WERI-Rb-1 (cell line): ENCODE measurements at regions not wholly inside any gene's neighbourhood (a gene's known extent, or its start where the extent isn't known, plus 50 kb on each side); places are given as distances from the start of the nearest gene placed in this dataset.

ENCODE experiments used
- DNase-seq: peaks from one replicate; pipeline ENCODE4 v3.0.0-alpha.2; 2020
- H3K27ac ChIP-seq: fragments of 250-450 bp; sonication (Bioruptor Pico); 2 replicates; pipeline ENCODE4 v1.5.1; 2020; ENCODE audit warnings: mild to moderate bottlenecking, moderate library complexity
- H3K27me3 ChIP-seq: fragments of 250-450 bp; sonication (Bioruptor Pico); 2 replicates; pipeline ENCODE4 v1.5.1; 2021; ENCODE audit warnings: mild to moderate bottlenecking, low read depth, moderate library complexity; ENCODE audit not compliant: insufficient read depth, severe bottlenecking
- H3K36me3 ChIP-seq: fragments of 250-450 bp; sonication (Bioruptor Pico); 2 replicates; pipeline ENCODE4 v1.5.1; 2020; ENCODE audit warnings: mild to moderate bottlenecking, moderate library complexity
- H3K4me3 ChIP-seq: 2 replicates; pipeline ENCODE4 v1.5.1; 2011; ENCODE audit warnings: low read depth, mild to moderate bottlenecking, control low read depth, low read length
- H3K9me3 ChIP-seq: fragments of 250-450 bp; sonication (Bioruptor Pico); 2 replicates; pipeline ENCODE4 v1.5.1; 2021; ENCODE audit warnings: mild to moderate bottlenecking, moderate library complexity; ENCODE audit not compliant: severe bottlenecking
- CTCF ChIP-seq: IDR thresholded peaks from 2 replicates; pipeline ENCODE4 v1.5.1; 2011; ENCODE audit warnings: low read depth, mild to moderate bottlenecking, control low read depth, inconsistent platforms, low read length

- DNase-seq = no peak
- H3K9me3 ChIP-seq = peaks cover 2% of the 10 kb centered on the region
- no peak overlapping the region for H3K4me3 ChIP-seq
- peaks cover 4% of the 10 kb centered on the region for H3K27me3 ChIP-seq
- no peak overlapping the region for H3K27ac ChIP-seq
- H3K36me3 ChIP-seq = no peaks in the 10 kb centered on the region
- TF ChIP-seq CTCF = no peak
Measured at GRCh38 chr7:72492461-72493065, 80.4 kb upstream of the CALN1 start.

- Histone ChIP-seq H3K4me3 (no peak overlapping the region), H3K9me3 (no peaks in the 10 kb centered on the region), H3K36me3 (no peaks in the 10 kb centered on the region), H3K27me3 (peaks cover 4% of the 10 kb centered on the region), H3K27ac (no peak overlapping the region)
- no peak for TF ChIP-seq CTCF
- no peak for DNase-seq
Measured at GRCh38 chr7:72490301-72490700, 78.2 kb upstream of the CALN1 start.

- no peak for TF ChIP-seq CTCF
- no peak overlapping the region for H3K4me3 ChIP-seq
- no peaks in the 10 kb centered on the region for H3K9me3 ChIP-seq
- no peak for DNase-seq
- no peaks in the 10 kb centered on the region for H3K27me3 ChIP-seq
- no peak overlapping the region for H3K27ac ChIP-seq
- H3K36me3 ChIP-seq = no peaks in the 10 kb centered on the region
Measured at GRCh38 chr7:72481934-72482333, 69.8 kb upstream of the CALN1 start.

GRCh38 chr7:72476608-72477305 is 64.6 kb upstream of the CALN1 start:
- no peak for TF ChIP-seq CTCF
- DNase-seq = no peak
- H3K27ac ChIP-seq = no peak overlapping the region
- no peaks in the 10 kb centered on the region for H3K9me3 ChIP-seq
- H3K4me3 ChIP-seq = no peak overlapping the region
- no peaks in the 10 kb centered on the region for H3K27me3 ChIP-seq
- no peaks in the 10 kb centered on the region for H3K36me3 ChIP-seq

- DNase-seq = no peak
- Histone ChIP-seq H3K27me3 (peaks cover 19% of the 10 kb centered on the region), H3K27ac (no peak overlapping the region), H3K36me3 (no peaks in the 10 kb centered on the region), H3K4me3 (no peak overlapping the region), H3K9me3 (no peaks in the 10 kb centered on the region)
- TF ChIP-seq CTCF = no peak
Measured at GRCh38 chr7:72467237-72467636, 55.1 kb upstream of the CALN1 start.
